Smooth muscle cell (in vitro differentiated cells): ENCODE measurements at regions not wholly inside any gene's neighbourhood (a gene's known extent, or its start where the extent isn't known, plus 50 kb on each side); places are given as distances from the start of the nearest gene placed in this dataset.

Experiments
- DNase-seq: peaks from one replicate; lab custom pipeline; 2025; ENCODE audit not compliant: unreplicated experiment; lab: John Stamatoyannopoulos, UW
- H2AFZ ChIP-seq: fragments of 200-600 bp; sonication (generic); 2 replicates; pipeline ENCODE4 v1.6.0; 2016; ENCODE audit warnings: antibody characterized with exemption, low read depth, mild to moderate bottlenecking
- H3F3A ChIP-seq: fragments of 200-600 bp; sonication (generic); 2 replicates; pipeline ENCODE4 v1.6.0; 2017; ENCODE audit warnings: antibody characterized with exemption, low read depth
- H3K27ac ChIP-seq: fragments of 200-600 bp; sonication (generic); 2 replicates; pipeline ENCODE4 v1.5.1; 2016; ENCODE audit warnings: low read depth, mild to moderate bottlenecking
- H3K27me3 ChIP-seq: fragments of 200-600 bp; sonication (generic); 2 replicates; pipeline ENCODE4 v1.6.1; 2016; ENCODE audit warnings: low read depth, mild to moderate bottlenecking
- H3K36me3 ChIP-seq: fragments of 200-600 bp; sonication (generic); 2 replicates; pipeline ENCODE4 v1.5.1; 2016; ENCODE audit warnings: low read depth
- H3K4me1 ChIP-seq: fragments of 200-600 bp; sonication (generic); 2 replicates; pipeline ENCODE4 v1.5.1; 2016; ENCODE audit warnings: low read depth
- H3K4me2 ChIP-seq: fragments of 200-600 bp; sonication (generic); 2 replicates; pipeline ENCODE4 v1.6.0; 2016; ENCODE audit warnings: mild to moderate bottlenecking
- H3K4me3 ChIP-seq: fragments of 200-600 bp; sonication (generic); 2 replicates; pipeline ENCODE4 v1.5.1; 2016; ENCODE audit warnings: mild to moderate bottlenecking
- H3K79me2 ChIP-seq: fragments of 200-600 bp; sonication (generic); 2 replicates; pipeline ENCODE4 v1.6.0; 2016; ENCODE audit warnings: low read depth, mild to moderate bottlenecking
- H3K9ac ChIP-seq: fragments of 200-600 bp; sonication (generic); 2 replicates; pipeline ENCODE4 v1.6.0; 2016; ENCODE audit warnings: low read depth
- H3K9me3 ChIP-seq: fragments of 200-600 bp; sonication (generic); replicated peaks from 2 replicates; pipeline ENCODE4 v1.5.1; 2016; ENCODE audit warnings: low read depth
- H4K20me1 ChIP-seq: fragments of 200-600 bp; sonication (generic); 2 replicates; pipeline ENCODE4 v1.6.0; 2016; ENCODE audit warnings: low read depth
- CTCF ChIP-seq: fragments of 200-600 bp; sonication (generic); IDR thresholded peaks from 2 replicates; pipeline ENCODE4 v1.5.1; 2017; ENCODE audit warnings: borderline replicate concordance, mild to moderate bottlenecking, antibody characterized with exemption; ENCODE audit not compliant: insufficient read depth, poor library complexity, severe bottlenecking
- WGBS: methylation state at CpG from one replicate; pipeline ENCODE4 v1.1.7; 2016; ENCODE audit warnings: low lambda C conversion rate; 5-methylcytosine and 5-hydroxymethylcytosine counted together

- H4K20me1 ChIP-seq = no peaks in the 10 kb centered on the region
- H3F3A ChIP-seq = no peaks in the 10 kb centered on the region
- H3K9me3 ChIP-seq = no peaks in the 10 kb centered on the region
- H3K79me2 ChIP-seq = no peaks in the 10 kb centered on the region
- WGBS = 94% methylated on average over 5 of the region's 5 CpGs
- H2AFZ ChIP-seq = no peak overlapping the region
- DNase-seq = no peak
- H3K4me1 ChIP-seq = no peaks in the 10 kb centered on the region
- H3K27ac ChIP-seq = no peak overlapping the region
- H3K9ac ChIP-seq = no peak overlapping the region
- no peaks in the 10 kb centered on the region for H3K27me3 ChIP-seq
- TF ChIP-seq CTCF = no peak
- H3K36me3 ChIP-seq = no peaks in the 10 kb centered on the region
- no peak overlapping the region for H3K4me2 ChIP-seq
- no peak overlapping the region for H3K4me3 ChIP-seq
These were observed 243.0 kb downstream of the ACTR3B start for GRCh38 chr7:153002572-153002971.

- no peak for DNase-seq
- Histone ChIP-seq H2AFZ (no peak overlapping the region), H3K36me3 (no peaks in the 10 kb centered on the region), H3F3A (no peaks in the 10 kb centered on the region), H3K4me3 (no peak overlapping the region), H3K4me1 (no peaks in the 10 kb centered on the region), H3K27me3 (no peaks in the 10 kb centered on the region), H3K27ac (no peak overlapping the region), H3K9ac (no peak overlapping the region), H3K79me2 (no peaks in the 10 kb centered on the region), H3K4me2 (no peak overlapping the region), H3K9me3 (no peaks in the 10 kb centered on the region), H4K20me1 (no peaks in the 10 kb centered on the region)
- WGBS = 94% methylated on average over 14 of the region's 14 CpGs
- no peak for TF ChIP-seq CTCF
These were observed 244.8 kb downstream of the ACTR3B start for GRCh38 chr7:153004341-153004740.

GRCh38 chr7:153005750-153006435 lies 246.3 kb downstream of the ACTR3B start:
- DNase-seq = no peak
- WGBS = 84% methylated on average over 10 of the region's 10 CpGs

More at GRCh38 chr7:153005750-153006435, 246.3 kb downstream of the ACTR3B start:
- H3K4me2 ChIP-seq = no peak overlapping the region
- H4K20me1 ChIP-seq = no peaks in the 10 kb centered on the region
- no peak overlapping the region for H3K27ac ChIP-seq
- no peaks in the 10 kb centered on the region for H3K36me3 ChIP-seq
- no peaks in the 10 kb centered on the region for H3K79me2 ChIP-seq
- no peaks in the 10 kb centered on the region for H3F3A ChIP-seq
- H3K4me1 ChIP-seq = no peaks in the 10 kb centered on the region
- H3K9ac ChIP-seq = no peak overlapping the region
- no peak overlapping the region for H3K4me3 ChIP-seq
- no peak for TF ChIP-seq CTCF
- H3K27me3 ChIP-seq = no peaks in the 10 kb centered on the region
- no peak overlapping the region for H2AFZ ChIP-seq
- no peaks in the 10 kb centered on the region for H3K9me3 ChIP-seq
